GM12872 (cell line): ENCODE measurements at regions not wholly inside any gene's neighbourhood (a gene's known extent, or its start where the extent isn't known, plus 50 kb on each side); places are given as distances from the start of the nearest gene placed in this dataset.

Source experiments
- TF ChIP-seq, protein P1 (sequence below): IDR thresholded peaks from 3 replicates; pipeline ENCODE4 v1.5.1; 2011; ENCODE audit warnings: low read depth, mild to moderate bottlenecking, low read length, moderate library complexity; ENCODE audit not compliant: insufficient read depth

DNA sequence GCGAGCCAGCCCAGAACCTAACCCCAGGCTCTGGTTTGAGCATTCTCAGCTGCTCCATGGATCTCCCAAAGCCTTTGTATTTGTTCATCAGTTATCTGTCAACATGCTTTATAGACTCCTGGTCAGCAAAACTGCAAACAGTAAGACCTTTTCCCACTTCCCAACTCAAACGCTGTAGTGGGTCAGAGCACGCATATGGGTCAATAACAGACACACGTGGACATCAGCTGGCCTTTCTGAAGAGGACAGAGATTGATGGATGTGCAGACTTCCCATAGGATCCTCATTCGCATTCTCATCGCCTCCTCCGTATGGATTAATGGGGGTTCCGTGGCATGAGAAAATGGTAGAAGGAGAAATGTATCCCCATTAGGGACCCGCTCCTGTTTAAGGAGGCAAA, 508.1 kb downstream of the EIPR1 start:
- TF ChIP-seq, protein P1, sequence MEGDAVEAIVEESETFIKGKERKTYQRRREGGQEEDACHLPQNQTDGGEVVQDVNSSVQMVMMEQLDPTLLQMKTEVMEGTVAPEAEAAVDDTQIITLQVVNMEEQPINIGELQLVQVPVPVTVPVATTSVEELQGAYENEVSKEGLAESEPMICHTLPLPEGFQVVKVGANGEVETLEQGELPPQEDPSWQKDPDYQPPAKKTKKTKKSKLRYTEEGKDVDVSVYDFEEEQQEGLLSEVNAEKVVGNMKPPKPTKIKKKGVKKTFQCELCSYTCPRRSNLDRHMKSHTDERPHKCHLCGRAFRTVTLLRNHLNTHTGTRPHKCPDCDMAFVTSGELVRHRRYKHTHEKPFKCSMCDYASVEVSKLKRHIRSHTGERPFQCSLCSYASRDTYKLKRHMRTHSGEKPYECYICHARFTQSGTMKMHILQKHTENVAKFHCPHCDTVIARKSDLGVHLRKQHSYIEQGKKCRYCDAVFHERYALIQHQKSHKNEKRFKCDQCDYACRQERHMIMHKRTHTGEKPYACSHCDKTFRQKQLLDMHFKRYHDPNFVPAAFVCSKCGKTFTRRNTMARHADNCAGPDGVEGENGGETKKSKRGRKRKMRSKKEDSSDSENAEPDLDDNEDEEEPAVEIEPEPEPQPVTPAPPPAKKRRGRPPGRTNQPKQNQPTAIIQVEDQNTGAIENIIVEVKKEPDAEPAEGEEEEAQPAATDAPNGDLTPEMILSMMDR: no peak

DNA sequence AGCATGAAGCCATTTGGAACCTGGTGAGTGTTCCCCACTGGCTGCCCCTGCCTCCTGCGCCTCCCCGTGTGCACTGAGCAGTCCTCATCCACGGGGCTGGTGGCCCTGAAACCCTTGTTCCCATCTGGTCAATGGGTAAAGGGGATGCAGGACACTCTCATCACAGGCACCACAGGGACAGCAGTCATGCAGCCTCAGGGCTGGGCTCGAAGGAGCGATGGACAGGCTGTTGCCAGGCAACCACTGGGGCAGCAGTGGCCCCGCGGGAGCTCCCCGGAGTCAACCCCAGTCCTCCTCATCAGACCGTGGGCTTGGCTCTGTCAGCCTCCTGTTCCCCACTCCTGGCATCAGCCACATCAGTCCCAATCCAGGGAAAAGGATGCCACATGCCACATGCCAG, 509.5 kb downstream of the EIPR1 start:
- TF ChIP-seq, protein P1: no peak

DNA sequence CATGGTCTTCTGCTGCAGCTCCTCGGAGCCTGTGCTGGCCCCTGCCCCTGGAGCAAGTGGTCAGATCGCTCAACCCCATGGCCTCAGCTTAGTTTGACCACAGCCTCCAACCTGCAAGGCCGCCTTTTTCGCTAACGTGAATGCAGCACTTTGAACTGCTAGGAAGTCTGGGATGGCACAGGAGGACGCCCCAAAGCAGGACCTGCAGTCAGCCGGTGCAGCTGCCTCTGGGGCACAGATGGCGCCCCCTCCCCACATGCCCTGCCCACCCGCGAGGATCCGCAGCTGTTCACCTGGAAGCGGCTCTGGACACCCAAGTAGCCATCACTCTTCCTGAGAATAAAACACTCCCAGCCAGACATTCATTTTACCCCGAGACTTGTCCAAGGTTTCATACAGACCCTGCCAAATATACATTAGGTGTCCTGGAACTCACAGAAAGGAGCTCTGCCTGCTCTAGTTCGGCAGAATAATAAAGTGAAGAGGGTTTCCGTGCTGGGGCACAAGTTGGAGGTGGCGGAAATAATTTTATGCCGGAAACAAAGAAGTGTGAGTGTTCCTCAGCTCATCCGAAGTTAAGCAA, 510.1 kb downstream of the EIPR1 start:
- TF ChIP-seq, protein P1: no peak

DNA sequence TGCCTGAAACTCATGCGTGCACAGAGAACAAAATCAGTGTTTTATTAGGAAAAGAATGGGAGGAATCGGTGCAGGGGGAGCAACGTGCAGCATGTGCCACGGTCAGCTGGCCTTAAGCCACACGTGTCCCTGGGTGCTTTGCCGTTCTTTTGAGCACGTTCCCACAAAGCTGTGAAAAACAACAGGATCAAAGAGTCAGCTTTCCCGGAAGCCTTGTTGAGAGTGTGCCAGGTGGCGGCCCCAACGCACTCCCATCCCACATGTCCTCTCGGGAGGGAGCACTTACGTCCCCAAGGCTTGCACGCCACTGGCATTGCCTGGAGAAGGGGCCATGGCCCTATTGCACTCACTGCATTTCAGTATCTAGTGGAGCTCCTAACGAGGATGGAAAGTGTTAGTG, 511.2 kb downstream of the EIPR1 start:
- TF ChIP-seq, protein P1: no peak

DNA sequence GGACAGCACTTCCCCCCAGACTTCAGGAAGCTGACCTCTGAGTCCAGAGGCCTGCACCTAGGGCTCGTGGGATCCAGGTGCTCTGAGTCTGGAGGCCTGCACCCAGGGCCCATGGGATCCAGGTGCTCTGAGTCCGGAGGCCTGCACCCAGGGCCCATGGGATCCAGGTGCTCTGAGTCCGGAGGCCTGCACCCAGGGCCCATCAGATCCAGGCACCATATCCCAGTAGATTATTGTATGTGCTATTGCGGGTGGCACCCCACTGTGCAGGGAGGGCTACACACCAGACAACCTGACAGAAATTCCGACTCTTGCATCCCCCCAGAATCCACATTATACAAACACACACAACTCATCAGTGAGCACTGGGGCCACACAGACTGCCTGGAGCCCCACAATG, 515.2 kb downstream of the EIPR1 start:
- TF ChIP-seq, protein P1: no peak

DNA sequence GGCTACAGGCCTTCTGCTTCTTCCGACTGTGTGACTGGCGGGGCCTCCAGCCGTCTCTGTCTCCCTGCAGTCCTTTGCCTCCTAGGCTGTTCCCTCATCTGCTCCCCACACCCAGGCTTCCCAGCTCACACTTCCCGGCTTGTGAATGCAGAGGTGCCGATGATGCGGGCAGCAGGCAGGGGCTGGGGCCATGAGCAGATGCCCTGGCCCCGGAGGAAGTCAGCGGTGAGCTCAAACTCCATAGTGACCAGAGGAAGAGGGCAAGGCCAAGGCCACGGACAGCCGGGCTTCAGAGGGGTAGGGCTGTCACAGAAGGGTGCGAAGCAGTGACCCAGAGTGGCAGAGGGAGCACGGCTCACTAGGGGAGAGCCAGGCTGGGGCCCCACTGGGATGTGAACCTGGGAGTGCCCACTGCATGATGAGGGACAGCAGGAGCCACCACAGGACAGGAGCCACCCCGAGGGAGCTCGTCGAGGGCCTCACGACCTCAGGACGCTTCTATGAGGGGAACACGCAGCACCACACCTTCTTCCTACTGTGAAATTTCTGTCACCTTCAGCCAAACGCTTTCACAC, 515.9 kb downstream of the EIPR1 start:
- TF ChIP-seq, protein P1: no peak

DNA sequence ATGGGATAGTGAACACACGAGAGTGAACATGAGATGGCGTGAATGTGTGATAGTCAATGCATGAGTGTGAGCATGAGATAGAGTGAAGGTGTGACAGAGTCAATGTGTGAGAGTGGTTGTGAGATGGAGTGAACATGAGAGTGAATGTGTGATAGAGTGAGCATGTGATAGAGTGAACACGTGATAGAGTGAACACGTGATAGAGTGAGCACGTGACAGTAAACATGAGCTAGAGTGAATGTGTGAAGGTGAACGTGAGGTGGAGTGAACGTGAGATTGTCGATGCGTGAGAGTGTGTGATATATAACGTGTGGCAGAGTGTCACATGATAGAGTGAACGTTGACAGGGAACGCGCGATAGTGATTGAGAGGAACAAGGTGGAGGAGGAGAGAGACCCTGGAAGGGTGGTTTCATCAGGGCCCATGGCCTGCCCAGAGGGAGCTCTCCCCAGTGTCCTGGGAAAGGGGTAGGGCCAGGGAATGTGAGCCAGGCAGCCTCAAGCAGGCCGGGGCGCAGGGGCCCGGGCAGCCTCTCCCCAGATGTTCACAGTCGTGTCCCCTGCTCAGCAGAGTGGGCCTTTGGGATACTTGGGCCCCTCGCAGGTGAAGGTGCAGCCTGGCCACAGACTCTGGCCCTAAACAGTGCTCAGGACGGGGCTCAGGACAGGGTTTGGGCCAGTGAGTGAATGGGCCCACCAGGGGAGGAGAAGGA, 516.9 kb downstream of the EIPR1 start:
- TF ChIP-seq, protein P1: no peak
